ENCODE measurements at regions not wholly inside any gene's neighbourhood (a gene's known extent, or its start where the extent isn't known, plus 50 kb on each side); places are given as distances from the start of the nearest gene placed in this dataset.

DNA sequence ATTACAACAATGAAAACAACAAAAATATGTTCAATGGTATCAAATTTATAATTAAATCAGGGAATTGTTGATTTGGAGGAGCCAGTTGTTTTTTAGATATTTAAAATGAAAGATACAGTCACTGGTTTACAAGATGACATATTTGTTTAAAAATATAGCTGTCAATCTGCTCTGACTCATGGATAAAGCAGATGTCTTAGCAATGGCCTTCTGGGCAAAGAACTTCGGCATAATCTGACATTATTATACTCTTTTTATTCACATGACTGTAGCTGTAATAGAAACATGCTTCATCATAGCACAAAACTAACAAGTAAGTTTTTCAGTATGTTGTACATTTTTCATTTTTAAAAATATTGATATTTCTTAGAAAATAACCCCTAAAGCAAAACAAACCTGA is 267.4 kb downstream of the CENPW start:
- Histone ChIP-seq H3K56ac (ENCODE audit: extremely low read depth, insufficient read depth, low read length) (no peak overlapping the region), H2AK9ac (replicated peaks; ENCODE audit: low read depth, low read length, poor library complexity) (no peak overlapping the region), H3K4me3 (ENCODE audit: insufficient read depth, low read depth, low read length) (no peak overlapping the region), H2BK15ac (ENCODE audit: low read depth, low read length) (no peak overlapping the region), H2BK20ac (ENCODE audit: low read depth, low read length) (no peak overlapping the region), H3K4me1 (ENCODE audit: control insufficient read depth, insufficient read depth, low read length) (no peaks in the 10 kb centered on the region), H4K8ac (ENCODE audit: low read depth in 2 of 2, low read length in 2 of 2) (no peak overlapping the region), H3K27me3 (ENCODE audit: control insufficient read depth, insufficient read depth, low read length) (no peaks in the 10 kb centered on the region; the same call in 1 of the 2 replicates), H3K36me3 (ENCODE audit: control insufficient read depth, insufficient read depth, low read length) (no peaks in the 10 kb centered on the region), H2BK5ac (ENCODE audit: low read depth, low read length, poor library complexity, severe bottlenecking) (no peak overlapping the region), H2BK120ac (ENCODE audit: low read depth, low read length) (no peak overlapping the region), H3K9ac (ENCODE audit: low read depth, low read length) (no peak overlapping the region), H3K9me3 (ENCODE audit: control insufficient read depth, insufficient read depth, low read length) (no peaks in the 10 kb centered on the region; the same call in 1 of the 2 replicates), H3K14ac (replicated peaks; ENCODE audit: low read depth, low read length) (no peak overlapping the region), H2AFZ (replicated peaks; ENCODE audit: low read length, poor library complexity) (no peak overlapping the region), H3K4ac (ENCODE audit: low read depth, low read length) (no peak overlapping the region), H3K23ac (ENCODE audit: low read depth, low read length) (no peak overlapping the region), H3K27ac (ENCODE audit: insufficient read depth, low read length) (no peak overlapping the region), H4K20me1 (ENCODE audit: insufficient read depth, low read length) (no peaks in the 10 kb centered on the region), H4K91ac (ENCODE audit: insufficient read depth, low read depth, low read length) (no peak overlapping the region), H3K79me1 (ENCODE audit: low read depth in 1 of 2, low read length in 2 of 2) (no peaks in the 10 kb centered on the region), H3K9me1 (ENCODE audit: insufficient read depth, low read length) (no peaks in the 10 kb centered on the region), H3K18ac (ENCODE audit: low read depth, low read length) (no peak overlapping the region), H2AK5ac (ENCODE audit: low read depth, low read length) (no peak overlapping the region), H3K4me2 (ENCODE audit: low read depth, low read length) (no peak overlapping the region), H4K5ac (ENCODE audit: low read depth, low read length) (no peak overlapping the region)
- CTCF ChIA-PET: no interaction called here
- intact Hi-C loops (cut with micrococcal nuclease) (no loop called here), in situ Hi-C loops (cut with MboI; ENCODE audit: low sequenced_read_pairs) (no loop called here), dilution Hi-C loops (cut with HindIII; ENCODE audit: low sequenced_read_pairs, unreplicated experiment) (no loop called here)
- BruUV-seq (replicated peaks): no TSS peak
- DNase-seq: no peak
- POLR2A ChIA-PET (ENCODE audit: unreplicated experiment): no interaction called here
- TF ChIP-seq, protein P1, sequence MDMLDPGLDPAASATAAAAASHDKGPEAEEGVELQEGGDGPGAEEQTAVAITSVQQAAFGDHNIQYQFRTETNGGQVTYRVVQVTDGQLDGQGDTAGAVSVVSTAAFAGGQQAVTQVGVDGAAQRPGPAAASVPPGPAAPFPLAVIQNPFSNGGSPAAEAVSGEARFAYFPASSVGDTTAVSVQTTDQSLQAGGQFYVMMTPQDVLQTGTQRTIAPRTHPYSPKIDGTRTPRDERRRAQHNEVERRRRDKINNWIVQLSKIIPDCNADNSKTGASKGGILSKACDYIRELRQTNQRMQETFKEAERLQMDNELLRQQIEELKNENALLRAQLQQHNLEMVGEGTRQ (IDR thresholded peaks at IDR 0.05; ENCODE audit: low read depth, low read length): no peak
- no peak for TF ChIP-seq RCOR1 (IDR thresholded peaks at IDR 0.05; ENCODE audit: insufficient replicate concordance, low read length)
- TF ChIP-seq SMC3 (IDR thresholded peaks at IDR 0.05; ENCODE audit: low read depth, low read length): no peak
- no peak for TF ChIP-seq MXI1 (IDR thresholded peaks at IDR 0.05; ENCODE audit: borderline replicate concordance, low read depth, low read length)
- TF ChIP-seq BHLHE40 (IDR thresholded peaks at IDR 0.05; ENCODE audit: low read depth, low read length): no peak
- no peak for TF ChIP-seq RAD21 (IDR thresholded peaks at IDR 0.05; ENCODE audit: low read length)
- no peak for TF ChIP-seq POLR2A (IDR thresholded peaks at IDR 0.05; ENCODE audit: low read depth, low read length)
- TF ChIP-seq FOS (IDR thresholded peaks at IDR 0.05; ENCODE audit: low read depth, low read length): no peak
- TF ChIP-seq MAZ (IDR thresholded peaks at IDR 0.05; ENCODE audit: borderline replicate concordance, low read depth, low read length): no peak
- TF ChIP-seq RFX5 (IDR thresholded peaks at IDR 0.05; ENCODE audit: low read depth, low read length): no peak
- no peak for ATAC-seq (ENCODE audit: low read depth)
- WGBS, 2 experiments (ENCODE audit: extremely low coverage in 2 of 2, insufficient read length in 1 of 2): no CpG with 5 or more reads among the region's 1 CpG
